ENCODE measurements at regions not wholly inside any gene's neighbourhood (a gene's known extent, or its start where the extent isn't known, plus 50 kb on each side); places are given as distances from the start of the nearest gene placed in this dataset.

- H3K27ac ChIP-seq: no peak overlapping the region
- TF ChIP-seq ZFX (IDR thresholded peaks at IDR 0.05; ENCODE audit: borderline replicate concordance): no peak
- TF ChIP-seq, protein P1, sequence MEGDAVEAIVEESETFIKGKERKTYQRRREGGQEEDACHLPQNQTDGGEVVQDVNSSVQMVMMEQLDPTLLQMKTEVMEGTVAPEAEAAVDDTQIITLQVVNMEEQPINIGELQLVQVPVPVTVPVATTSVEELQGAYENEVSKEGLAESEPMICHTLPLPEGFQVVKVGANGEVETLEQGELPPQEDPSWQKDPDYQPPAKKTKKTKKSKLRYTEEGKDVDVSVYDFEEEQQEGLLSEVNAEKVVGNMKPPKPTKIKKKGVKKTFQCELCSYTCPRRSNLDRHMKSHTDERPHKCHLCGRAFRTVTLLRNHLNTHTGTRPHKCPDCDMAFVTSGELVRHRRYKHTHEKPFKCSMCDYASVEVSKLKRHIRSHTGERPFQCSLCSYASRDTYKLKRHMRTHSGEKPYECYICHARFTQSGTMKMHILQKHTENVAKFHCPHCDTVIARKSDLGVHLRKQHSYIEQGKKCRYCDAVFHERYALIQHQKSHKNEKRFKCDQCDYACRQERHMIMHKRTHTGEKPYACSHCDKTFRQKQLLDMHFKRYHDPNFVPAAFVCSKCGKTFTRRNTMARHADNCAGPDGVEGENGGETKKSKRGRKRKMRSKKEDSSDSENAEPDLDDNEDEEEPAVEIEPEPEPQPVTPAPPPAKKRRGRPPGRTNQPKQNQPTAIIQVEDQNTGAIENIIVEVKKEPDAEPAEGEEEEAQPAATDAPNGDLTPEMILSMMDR (IDR thresholded peaks at IDR 0.05): no peak
Measured at GRCh38 chr2:109064660-109065390, 64.2 kb upstream of the SH3RF3 start.

GRCh38 chr2:109062859-109063700, 65.9 kb upstream of the SH3RF3 start:
- H3K27ac ChIP-seq: no peak overlapping the region
- TF ChIP-seq, protein P1 (IDR thresholded peaks at IDR 0.05): no peak
- TF ChIP-seq ZFX (IDR thresholded peaks at IDR 0.05; ENCODE audit: borderline replicate concordance): no peak

DNA sequence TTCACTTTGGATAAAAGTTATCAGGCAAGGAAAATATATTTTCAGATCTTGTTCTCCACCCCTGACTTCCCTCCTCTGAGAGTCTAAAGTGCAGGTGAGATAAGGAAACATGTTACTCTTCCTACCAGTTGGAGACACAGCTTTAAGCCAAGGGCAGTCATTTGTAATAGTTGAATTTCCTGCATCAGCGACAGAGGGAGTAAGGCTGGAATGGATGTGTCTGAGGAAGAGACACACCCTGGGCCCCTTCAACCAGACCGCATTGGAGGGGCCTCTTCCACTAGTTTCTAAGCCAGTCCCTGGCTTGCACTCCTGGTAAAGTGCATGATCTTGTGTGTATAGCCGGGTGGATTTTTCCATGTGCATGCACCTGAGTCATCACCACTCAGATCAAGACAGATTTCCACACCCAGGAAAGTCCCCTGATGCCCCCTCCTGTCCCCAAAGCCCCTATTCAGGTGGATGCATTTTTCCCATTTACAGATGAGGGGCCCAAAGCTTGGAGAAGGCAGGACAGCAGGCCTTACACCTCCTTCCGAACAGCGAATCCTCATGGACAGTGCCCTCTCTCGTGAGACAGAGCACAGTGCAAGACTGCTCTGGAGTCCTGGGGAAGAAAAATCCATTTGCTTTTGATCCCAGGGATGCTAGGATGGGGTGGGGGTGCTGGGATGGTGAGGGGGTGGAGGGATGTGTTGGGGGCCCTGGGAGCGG, 66.7 kb upstream of the SH3RF3 start:
- TF ChIP-seq ZFX (IDR thresholded peaks at IDR 0.05; ENCODE audit: borderline replicate concordance): no peak
- TF ChIP-seq, protein P1 (IDR thresholded peaks at IDR 0.05): no peak
- no peak overlapping the region for H3K27ac ChIP-seq

DNA sequence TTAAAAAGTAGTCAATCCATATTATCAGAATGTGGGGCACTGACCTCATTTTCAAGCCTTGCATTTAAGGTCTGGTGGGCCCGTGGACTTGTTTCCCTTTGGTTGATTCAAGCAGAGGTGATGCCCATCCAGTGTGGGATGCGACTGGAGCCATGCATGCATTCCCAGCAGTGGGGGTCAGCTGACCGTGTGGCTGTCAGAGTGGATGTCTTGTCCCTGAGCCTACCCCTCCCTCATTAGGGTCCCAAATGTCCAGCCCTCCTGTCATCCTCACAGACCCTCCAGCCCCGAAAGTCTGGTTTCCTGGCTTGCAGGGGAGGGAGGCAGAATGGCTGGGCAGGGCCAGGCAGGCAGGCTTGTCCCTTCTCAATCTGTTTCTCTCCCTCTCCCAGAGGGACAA, 67.3 kb upstream of the SH3RF3 start:
- H3K27ac ChIP-seq: no peak overlapping the region
- TF ChIP-seq, protein P1 (IDR thresholded peaks at IDR 0.05): no peak
- TF ChIP-seq ZFX (IDR thresholded peaks at IDR 0.05; ENCODE audit: borderline replicate concordance): no peak

GRCh38 chr2:109060496-109060895, 68.5 kb upstream of the SH3RF3 start:
- no peak for TF ChIP-seq ZFX (IDR thresholded peaks at IDR 0.05; ENCODE audit: borderline replicate concordance)
- TF ChIP-seq, protein P1 (IDR thresholded peaks at IDR 0.05): no peak
- no peak overlapping the region for H3K27ac ChIP-seq

DNA sequence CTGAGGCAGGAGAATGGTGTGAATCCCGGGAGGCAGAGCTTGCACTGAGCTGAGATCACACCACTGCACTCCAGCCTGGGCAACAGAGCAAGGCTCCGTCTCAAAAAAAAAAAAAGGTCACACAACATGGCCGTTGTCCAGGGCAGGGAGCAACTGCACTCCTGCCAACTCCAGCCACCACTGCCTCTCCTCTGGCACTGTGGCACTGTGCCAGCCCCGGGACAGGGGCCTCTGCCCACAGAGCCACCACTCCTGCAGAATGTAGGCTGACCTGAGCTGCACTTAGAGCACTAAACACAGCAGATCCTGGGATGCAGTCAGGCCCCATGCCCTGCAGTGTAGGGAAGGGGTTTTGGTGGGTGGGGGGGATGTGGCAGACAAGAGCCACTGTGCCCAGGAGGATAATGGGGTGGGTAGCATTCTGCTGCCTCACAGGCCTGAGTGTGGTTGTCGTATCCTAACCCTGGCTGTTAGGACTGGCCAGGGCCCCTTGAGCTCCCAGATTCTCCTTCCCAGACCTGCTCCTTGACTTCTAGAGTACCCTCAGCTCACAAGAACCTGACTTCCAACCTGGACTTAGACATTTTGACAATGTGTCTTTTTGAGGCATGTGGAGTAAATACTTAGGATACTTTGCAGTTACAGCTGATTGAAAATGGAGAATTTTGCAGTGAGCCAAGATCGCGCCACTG, 69.4 kb upstream of the SH3RF3 start:
- no peak for TF ChIP-seq ZFX (IDR thresholded peaks at IDR 0.05; ENCODE audit: borderline replicate concordance)
- TF ChIP-seq, protein P1 (IDR thresholded peaks at IDR 0.05): no peak
- no peak overlapping the region for H3K27ac ChIP-seq
